OCI-LY7 (cell line): ENCODE measurements at regions not wholly inside any gene's neighbourhood (a gene's known extent, or its start where the extent isn't known, plus 50 kb on each side); places are given as distances from the start of the nearest gene placed in this dataset.

Source experiments
- EZH2phosphoT487 ChIP-seq: fragments of 200-600 bp; sonication (generic); IDR thresholded peaks from 2 replicates; pipeline ENCODE4 v1.6.1; 2018; ENCODE audit warnings: low read depth, borderline replicate concordance, mild to moderate bottlenecking, mixed run types, antibody characterized with exemption, low read length, moderate library complexity, mixed read lengths
- TF ChIP-seq, protein P1 (sequence below): fragments of 200-600 bp; sonication (generic); conservative IDR thresholded peaks from 2 replicates; pipeline ENCODE4 v1.5.1; 2014; ENCODE audit warnings: mild to moderate bottlenecking, antibody characterized with exemption, low read length, moderate library complexity, mixed read lengths

DNA sequence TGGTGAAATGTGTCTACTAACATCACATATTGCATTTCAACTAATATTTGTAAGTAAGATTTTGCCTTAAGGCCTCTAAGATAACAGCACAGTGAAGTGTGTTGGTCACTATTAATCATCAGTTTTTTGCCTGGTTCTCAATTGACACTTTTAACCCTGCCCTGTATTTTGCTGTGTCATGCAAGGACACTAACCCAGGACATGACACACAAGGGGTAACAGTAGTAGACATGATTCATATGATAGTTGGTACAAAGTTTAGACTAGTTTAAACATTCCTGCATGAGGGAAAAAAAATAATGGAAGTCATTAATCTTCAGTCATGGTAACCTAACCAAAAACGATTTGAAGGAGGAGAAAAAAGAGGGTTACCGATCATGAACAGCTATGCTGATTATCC lies 207.0 kb downstream of the DEPDC1B start:
- TF ChIP-seq, protein P1, sequence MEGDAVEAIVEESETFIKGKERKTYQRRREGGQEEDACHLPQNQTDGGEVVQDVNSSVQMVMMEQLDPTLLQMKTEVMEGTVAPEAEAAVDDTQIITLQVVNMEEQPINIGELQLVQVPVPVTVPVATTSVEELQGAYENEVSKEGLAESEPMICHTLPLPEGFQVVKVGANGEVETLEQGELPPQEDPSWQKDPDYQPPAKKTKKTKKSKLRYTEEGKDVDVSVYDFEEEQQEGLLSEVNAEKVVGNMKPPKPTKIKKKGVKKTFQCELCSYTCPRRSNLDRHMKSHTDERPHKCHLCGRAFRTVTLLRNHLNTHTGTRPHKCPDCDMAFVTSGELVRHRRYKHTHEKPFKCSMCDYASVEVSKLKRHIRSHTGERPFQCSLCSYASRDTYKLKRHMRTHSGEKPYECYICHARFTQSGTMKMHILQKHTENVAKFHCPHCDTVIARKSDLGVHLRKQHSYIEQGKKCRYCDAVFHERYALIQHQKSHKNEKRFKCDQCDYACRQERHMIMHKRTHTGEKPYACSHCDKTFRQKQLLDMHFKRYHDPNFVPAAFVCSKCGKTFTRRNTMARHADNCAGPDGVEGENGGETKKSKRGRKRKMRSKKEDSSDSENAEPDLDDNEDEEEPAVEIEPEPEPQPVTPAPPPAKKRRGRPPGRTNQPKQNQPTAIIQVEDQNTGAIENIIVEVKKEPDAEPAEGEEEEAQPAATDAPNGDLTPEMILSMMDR, result no peak
- no peak for TF ChIP-seq EZH2phosphoT487
